ENCODE measurements at regions not wholly inside any gene's neighbourhood (a gene's known extent, or its start where the extent isn't known, plus 50 kb on each side); places are given as distances from the start of the nearest gene placed in this dataset.

DNA sequence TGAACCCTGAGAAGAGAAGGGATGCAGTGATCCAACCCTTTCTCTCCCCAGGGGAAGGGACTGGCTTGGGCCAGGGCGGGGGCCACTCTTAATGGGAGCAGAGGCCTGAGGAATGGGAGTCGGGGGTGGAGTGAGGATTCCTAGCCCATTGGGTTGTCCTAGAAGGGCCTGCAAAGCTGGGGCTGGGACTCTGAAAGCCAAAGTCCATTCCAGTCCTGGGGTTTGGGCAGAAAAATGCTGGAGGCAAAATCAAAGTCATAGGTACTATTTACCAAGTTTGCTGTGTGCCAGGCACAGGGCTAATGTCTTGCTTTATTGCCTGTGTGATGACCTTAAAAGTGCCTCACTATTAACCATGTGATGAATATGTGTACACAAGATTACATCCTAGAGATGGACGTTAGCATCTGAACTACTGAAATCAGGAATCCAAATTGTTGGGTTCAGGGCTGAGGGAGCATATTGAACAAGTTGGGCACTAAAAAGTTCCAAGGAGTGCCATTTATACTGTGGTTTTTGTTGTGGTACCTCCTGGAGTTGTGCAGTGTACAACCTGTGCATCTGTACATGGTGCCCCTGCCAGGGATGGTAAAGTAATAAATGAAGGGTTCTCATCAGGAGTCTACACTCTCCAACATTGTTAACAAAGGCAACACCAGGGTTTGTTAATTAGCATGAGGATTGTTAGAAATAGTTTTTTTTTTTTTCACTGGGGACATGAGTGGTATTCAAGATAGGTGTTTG is 84.4 kb upstream of the NKD1 start:
- no peaks in the 10 kb centered on the region for H3K9me3 ChIP-seq (ENCODE audit: low read depth, low read length, poor library complexity, severe bottlenecking)
- intact Hi-C loops (cut with micrococcal nuclease; ENCODE audit: unreplicated experiment), result no loop called here
- no peak overlapping the region for H3K4me3 ChIP-seq (ENCODE audit: low read depth, low read length, poor library complexity, severe bottlenecking)
- H3K27ac ChIP-seq (ENCODE audit: low read depth, low read length, poor library complexity, severe bottlenecking), result no peak overlapping the region
- peaks cover 30% of the 10 kb centered on the region for H3K27me3 ChIP-seq (replicated peaks; ENCODE audit: insufficient read depth, low read depth, low read length, poor library complexity)
- ChIA-PET POLR2A (ENCODE audit: low non-redundant PET) (no interaction called here), CTCF (no interaction called here)
- TF ChIP-seq CTCF (conservative IDR thresholded peaks at IDR 0.05; ENCODE audit: low read depth, low read length) (no peak), EZH2 (IDR thresholded peaks at IDR 0.05; ENCODE audit: borderline replicate concordance, low read depth, low read length, poor library complexity, severe bottlenecking) (no peak)
- no peaks in the 10 kb centered on the region for H3K4me1 ChIP-seq (ENCODE audit: insufficient read depth, low read length, poor library complexity, severe bottlenecking)
- no peak for DNase-seq (ENCODE audit: low spot score)
- no peaks in the 10 kb centered on the region for H3K36me3 ChIP-seq (ENCODE audit: insufficient read depth, low read length, poor library complexity, severe bottlenecking)
- no TSS peak for BruUV-seq (replicated peaks)

- CTCF ChIA-PET, result no interaction called here
- H3K27ac ChIP-seq (ENCODE audit: low read depth, low read length, poor library complexity, severe bottlenecking), result no peak overlapping the region
- BruUV-seq (replicated peaks), result no TSS peak
These were observed 85.2 kb upstream of the NKD1 start for GRCh38 chr16:50462793-50463507.

GRCh38 chr16:50461400-50461760 is 86.8 kb upstream of the NKD1 start:
- intact Hi-C loops (cut with micrococcal nuclease; ENCODE audit: unreplicated experiment), result no loop called here
- Histone ChIP-seq H3K27me3 (replicated peaks; ENCODE audit: insufficient read depth, low read depth, low read length, poor library complexity) (peaks cover 21% of the 10 kb centered on the region), H3K9me3 (ENCODE audit: low read depth, low read length, poor library complexity, severe bottlenecking) (no peaks in the 10 kb centered on the region), H3K36me3 (ENCODE audit: insufficient read depth, low read length, poor library complexity, severe bottlenecking) (no peaks in the 10 kb centered on the region), H3K27ac (ENCODE audit: low read depth, low read length, poor library complexity, severe bottlenecking) (no peak overlapping the region), H3K4me1 (ENCODE audit: insufficient read depth, low read length, poor library complexity, severe bottlenecking) (no peaks in the 10 kb centered on the region), H3K4me3 (ENCODE audit: low read depth, low read length, poor library complexity, severe bottlenecking) (no peak overlapping the region)
- CTCF ChIA-PET, result no interaction called here
- no TSS peak for BruUV-seq (replicated peaks)
- POLR2A ChIA-PET (ENCODE audit: low non-redundant PET), result no interaction called here
- TF ChIP-seq EZH2 (IDR thresholded peaks at IDR 0.05; ENCODE audit: borderline replicate concordance, low read depth, low read length, poor library complexity, severe bottlenecking), result no peak
- no peak for TF ChIP-seq CTCF (conservative IDR thresholded peaks at IDR 0.05; ENCODE audit: low read depth, low read length)
- DNase-seq (ENCODE audit: low spot score), result no peak

More at GRCh38 chr16:50462793-50463507, 85.2 kb upstream of the NKD1 start:
- POLR2A ChIA-PET (ENCODE audit: low non-redundant PET), result no interaction called here
- Histone ChIP-seq H3K36me3 (ENCODE audit: insufficient read depth, low read length, poor library complexity, severe bottlenecking) (no peaks in the 10 kb centered on the region), H3K9me3 (ENCODE audit: low read depth, low read length, poor library complexity, severe bottlenecking) (no peaks in the 10 kb centered on the region), H3K4me1 (ENCODE audit: insufficient read depth, low read length, poor library complexity, severe bottlenecking) (no peaks in the 10 kb centered on the region), H3K4me3 (ENCODE audit: low read depth, low read length, poor library complexity, severe bottlenecking) (no peak overlapping the region), H3K27me3 (replicated peaks; ENCODE audit: insufficient read depth, low read depth, low read length, poor library complexity) (peaks cover 32% of the 10 kb centered on the region)
- no peak for DNase-seq (ENCODE audit: low spot score)
- TF ChIP-seq EZH2 (IDR thresholded peaks at IDR 0.05; ENCODE audit: borderline replicate concordance, low read depth, low read length, poor library complexity, severe bottlenecking), result no peak
- TF ChIP-seq CTCF (conservative IDR thresholded peaks at IDR 0.05; ENCODE audit: low read depth, low read length), result no peak
- intact Hi-C loops (cut with micrococcal nuclease; ENCODE audit: unreplicated experiment), result no loop called here
